ENCODE measurements at regions not wholly inside any gene's neighbourhood (a gene's known extent, or its start where the extent isn't known, plus 50 kb on each side); places are given as distances from the start of the nearest gene placed in this dataset.

- Histone ChIP-seq H3K36me3 (ENCODE audit: control insufficient read depth, insufficient read depth, low read length) (no peaks in the 10 kb centered on the region), H3K4me3 (ENCODE audit: low read length) (no peak overlapping the region), H3K9me3 (ENCODE audit: control insufficient read depth, insufficient read depth, low read length) (no peaks in the 10 kb centered on the region), H3K4me1 (ENCODE audit: control insufficient read depth, insufficient read depth, low read length) (no peaks in the 10 kb centered on the region), H3K27me3 (ENCODE audit: control insufficient read depth, insufficient read depth, low read length) (no peaks in the 10 kb centered on the region), H3K27ac (ENCODE audit: low read length) (no peak overlapping the region)
- no peak for DNase-seq (ENCODE audit: low read depth, low spot score)
Observed at GRCh38 chr6:92161953-92162352, 1257.4 kb downstream of the EPHA7 start.

DNA sequence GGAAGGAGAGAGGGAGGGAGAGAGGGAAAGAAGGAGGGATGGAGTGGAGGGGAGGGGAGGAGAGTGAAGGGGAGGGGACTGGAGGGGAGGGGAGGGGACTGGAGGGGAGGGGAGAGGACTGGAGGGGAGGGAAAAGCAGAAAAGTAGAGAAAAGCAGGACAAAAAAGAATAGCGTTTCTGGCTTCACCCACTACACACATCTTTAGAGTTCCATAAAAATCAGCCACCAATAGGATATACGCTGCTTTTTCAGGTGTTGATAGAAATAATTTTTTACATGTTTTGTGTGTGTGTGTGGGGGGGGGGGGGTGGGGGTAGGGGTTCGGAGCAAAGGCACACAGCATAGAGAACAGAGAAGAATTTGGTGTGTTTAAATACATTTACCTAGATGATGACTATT, 1259.1 kb downstream of the EPHA7 start:
- no peak overlapping the region for H3K4me3 ChIP-seq (ENCODE audit: low read length)
- no peak overlapping the region for H3K27ac ChIP-seq (ENCODE audit: low read length)
- no peaks in the 10 kb centered on the region for H3K36me3 ChIP-seq (ENCODE audit: control insufficient read depth, insufficient read depth, low read length)
- H3K9me3 ChIP-seq (ENCODE audit: control insufficient read depth, insufficient read depth, low read length) = no peaks in the 10 kb centered on the region
- H3K4me1 ChIP-seq (ENCODE audit: control insufficient read depth, insufficient read depth, low read length) = no peaks in the 10 kb centered on the region
- DNase-seq (ENCODE audit: low read depth, low spot score) = no peak
- no CpG with 5 or more reads among the region's 3 CpGs for whole genome bisulfite sequencing (ENCODE audit: insufficient coverage, insufficient read length)
- H3K27me3 ChIP-seq (ENCODE audit: control insufficient read depth, insufficient read depth, low read length) = no peaks in the 10 kb centered on the region

DNA sequence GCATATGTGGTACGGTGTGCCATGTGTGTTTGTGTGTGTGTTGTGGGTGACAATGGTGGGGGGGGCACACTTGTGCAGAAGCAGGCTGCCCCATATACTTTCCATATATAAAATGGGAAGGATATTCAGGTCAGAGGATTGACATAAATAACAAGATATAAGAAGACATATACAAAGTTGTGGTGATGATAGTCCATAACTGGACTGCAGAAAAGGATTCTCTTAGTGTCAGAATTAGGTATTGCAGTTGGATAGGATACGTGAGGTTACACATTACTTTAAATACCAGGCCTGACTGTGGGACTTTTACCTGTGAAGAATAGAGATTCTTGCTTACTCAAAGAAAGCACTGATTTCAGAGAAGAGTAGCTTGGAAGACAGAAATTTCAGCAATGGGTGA, 1260.3 kb downstream of the EPHA7 start:
- Histone ChIP-seq H3K27ac (ENCODE audit: low read length) (no peak overlapping the region), H3K9me3 (ENCODE audit: control insufficient read depth, insufficient read depth, low read length) (no peaks in the 10 kb centered on the region), H3K4me1 (ENCODE audit: control insufficient read depth, insufficient read depth, low read length) (no peaks in the 10 kb centered on the region), H3K27me3 (ENCODE audit: control insufficient read depth, insufficient read depth, low read length) (no peaks in the 10 kb centered on the region), H3K36me3 (ENCODE audit: control insufficient read depth, insufficient read depth, low read length) (no peaks in the 10 kb centered on the region), H3K4me3 (ENCODE audit: low read length) (no peak overlapping the region)
- WGBS (ENCODE audit: insufficient coverage, insufficient read length) = no CpG with 5 or more reads among the region's 2 CpGs
- no peak for DNase-seq (ENCODE audit: low read depth, low spot score)

DNA sequence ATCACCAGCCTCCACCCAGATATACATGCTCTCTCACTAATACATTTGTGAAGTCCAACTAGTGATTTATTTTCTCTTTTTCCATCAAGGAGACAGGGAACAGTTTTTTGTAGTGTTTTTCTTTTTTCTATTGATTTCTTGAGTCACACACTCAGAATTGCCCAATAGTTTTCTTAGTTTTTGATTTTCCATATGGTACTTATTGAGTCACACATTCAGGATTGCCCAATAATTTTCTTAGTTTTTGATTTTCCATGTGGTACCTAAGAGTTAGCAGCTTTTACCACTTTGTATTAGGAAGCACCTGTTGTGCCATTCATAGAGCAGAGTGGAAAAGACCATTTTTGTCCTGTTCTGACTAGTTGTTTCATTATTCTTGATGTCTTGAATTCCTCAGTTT, 1268.8 kb downstream of the EPHA7 start:
- Histone ChIP-seq H3K36me3 (ENCODE audit: control insufficient read depth, insufficient read depth, low read length) (no peaks in the 10 kb centered on the region), H3K4me3 (ENCODE audit: low read length) (no peak overlapping the region), H3K27ac (ENCODE audit: low read length) (no peak overlapping the region), H3K4me1 (ENCODE audit: control insufficient read depth, insufficient read depth, low read length) (no peaks in the 10 kb centered on the region), H3K9me3 (ENCODE audit: control insufficient read depth, insufficient read depth, low read length) (no peaks in the 10 kb centered on the region), H3K27me3 (ENCODE audit: control insufficient read depth, insufficient read depth, low read length) (no peaks in the 10 kb centered on the region)
- no peak for DNase-seq (ENCODE audit: low read depth, low spot score)

GRCh38 chr6:92147246-92147645, 1272.1 kb downstream of the EPHA7 start:
- DNase-seq (ENCODE audit: low read depth, low spot score) = no peak
- no peak overlapping the region for H3K4me3 ChIP-seq (ENCODE audit: low read length)
- H3K27me3 ChIP-seq (ENCODE audit: control insufficient read depth, insufficient read depth, low read length) = no peaks in the 10 kb centered on the region
- WGBS (ENCODE audit: insufficient coverage, insufficient read length) = no CpG with 5 or more reads among the region's 1 CpG
- H3K27ac ChIP-seq (ENCODE audit: low read length) = no peak overlapping the region
- H3K9me3 ChIP-seq (ENCODE audit: control insufficient read depth, insufficient read depth, low read length) = no peaks in the 10 kb centered on the region
- no peaks in the 10 kb centered on the region for H3K36me3 ChIP-seq (ENCODE audit: control insufficient read depth, insufficient read depth, low read length)
- no peaks in the 10 kb centered on the region for H3K4me1 ChIP-seq (ENCODE audit: control insufficient read depth, insufficient read depth, low read length)

DNA sequence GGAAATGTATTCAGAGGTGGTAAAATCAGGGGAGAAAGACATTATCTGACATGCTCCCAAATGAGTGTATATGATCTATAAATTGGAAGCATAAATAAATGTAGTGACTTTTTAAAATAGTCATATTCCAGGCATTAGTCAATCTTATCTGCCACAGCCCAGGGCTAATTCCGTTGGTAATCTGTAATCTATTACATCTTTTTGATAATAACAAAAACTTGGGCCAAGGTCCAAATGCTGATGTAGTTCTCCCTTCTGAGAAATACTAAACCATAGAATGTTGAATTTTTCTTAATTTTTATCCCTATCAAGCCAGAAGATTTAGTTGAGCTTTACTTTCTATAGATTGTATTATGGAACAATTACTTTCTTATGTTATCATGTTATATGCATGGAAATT, 1279.8 kb downstream of the EPHA7 start:
- H3K4me3 ChIP-seq (ENCODE audit: low read length) = no peak overlapping the region
- no peaks in the 10 kb centered on the region for H3K27me3 ChIP-seq (ENCODE audit: control insufficient read depth, insufficient read depth, low read length)
- H3K4me1 ChIP-seq (ENCODE audit: control insufficient read depth, insufficient read depth, low read length) = no peaks in the 10 kb centered on the region
- no CpG with 5 or more reads among the region's 1 CpG for WGBS (ENCODE audit: insufficient coverage, insufficient read length)
- DNase-seq (ENCODE audit: low read depth, low spot score) = no peak
- no peak overlapping the region for H3K27ac ChIP-seq (ENCODE audit: low read length)
- H3K36me3 ChIP-seq (ENCODE audit: control insufficient read depth, insufficient read depth, low read length) = no peaks in the 10 kb centered on the region
- H3K9me3 ChIP-seq (ENCODE audit: control insufficient read depth, insufficient read depth, low read length) = no peaks in the 10 kb centered on the region

GRCh38 chr6:92132957-92133356, 1286.4 kb downstream of the EPHA7 start:
- no peaks in the 10 kb centered on the region for H3K36me3 ChIP-seq (ENCODE audit: control insufficient read depth, insufficient read depth, low read length)
- no peak for DNase-seq (ENCODE audit: low read depth, low spot score)
- H3K27me3 ChIP-seq (ENCODE audit: control insufficient read depth, insufficient read depth, low read length) = no peaks in the 10 kb centered on the region
- H3K27ac ChIP-seq (ENCODE audit: low read length) = no peak overlapping the region
- H3K4me1 ChIP-seq (ENCODE audit: control insufficient read depth, insufficient read depth, low read length) = no peaks in the 10 kb centered on the region
- no peak overlapping the region for H3K4me3 ChIP-seq (ENCODE audit: low read length)
- no peaks in the 10 kb centered on the region for H3K9me3 ChIP-seq (ENCODE audit: control insufficient read depth, insufficient read depth, low read length)
- WGBS (ENCODE audit: insufficient coverage, insufficient read length) = no CpG with 5 or more reads among the region's 2 CpGs

DNA sequence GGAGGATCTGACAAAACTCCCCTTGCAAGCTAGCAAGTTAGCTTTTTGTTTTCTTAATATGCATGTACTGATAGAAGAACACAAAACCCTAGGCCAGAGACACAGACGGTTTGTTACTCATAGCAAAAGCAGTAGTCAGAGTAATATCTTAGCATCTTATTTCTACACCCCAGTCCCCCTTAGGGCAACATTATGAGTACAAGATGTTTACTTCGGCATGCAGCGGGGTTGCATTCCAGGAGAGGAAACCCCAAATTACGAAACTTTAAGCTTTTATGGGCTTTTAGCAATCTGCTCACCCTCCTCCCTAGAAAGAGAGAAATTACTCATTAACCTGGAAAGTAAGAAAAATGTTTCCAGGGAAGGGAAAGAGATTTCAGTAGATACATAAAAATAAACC, 1286.9 kb downstream of the EPHA7 start:
- H3K9me3 ChIP-seq (ENCODE audit: control insufficient read depth, insufficient read depth, low read length) = no peaks in the 10 kb centered on the region
- H3K4me3 ChIP-seq (ENCODE audit: low read length) = no peak overlapping the region
- WGBS (ENCODE audit: insufficient coverage, insufficient read length) = no CpG with 5 or more reads among the region's 4 CpGs

GRCh38 chr6:92130944-92131343, 1288.4 kb downstream of the EPHA7 start:
- WGBS (ENCODE audit: insufficient coverage, insufficient read length) = no CpG with 5 or more reads among the region's 2 CpGs
- Histone ChIP-seq H3K27ac (ENCODE audit: low read length) (no peak overlapping the region), H3K27me3 (ENCODE audit: control insufficient read depth, insufficient read depth, low read length) (no peaks in the 10 kb centered on the region), H3K9me3 (ENCODE audit: control insufficient read depth, insufficient read depth, low read length) (no peaks in the 10 kb centered on the region), H3K36me3 (ENCODE audit: control insufficient read depth, insufficient read depth, low read length) (no peaks in the 10 kb centered on the region), H3K4me3 (ENCODE audit: low read length) (no peak overlapping the region), H3K4me1 (ENCODE audit: control insufficient read depth, insufficient read depth, low read length) (peaks cover 2% of the 10 kb centered on the region; the same call in 1 of the 2 replicates)
- no peak for DNase-seq (ENCODE audit: low read depth, low spot score)

More for the DNA sequence above, 1286.9 kb downstream of the EPHA7 start:
- Histone ChIP-seq H3K36me3 (ENCODE audit: control insufficient read depth, insufficient read depth, low read length) (no peaks in the 10 kb centered on the region), H3K4me1 (ENCODE audit: control insufficient read depth, insufficient read depth, low read length) (no peaks in the 10 kb centered on the region), H3K27me3 (ENCODE audit: control insufficient read depth, insufficient read depth, low read length) (no peaks in the 10 kb centered on the region), H3K27ac (ENCODE audit: low read length) (no peak overlapping the region)
- no peak for DNase-seq (ENCODE audit: low read depth, low spot score)

DNA sequence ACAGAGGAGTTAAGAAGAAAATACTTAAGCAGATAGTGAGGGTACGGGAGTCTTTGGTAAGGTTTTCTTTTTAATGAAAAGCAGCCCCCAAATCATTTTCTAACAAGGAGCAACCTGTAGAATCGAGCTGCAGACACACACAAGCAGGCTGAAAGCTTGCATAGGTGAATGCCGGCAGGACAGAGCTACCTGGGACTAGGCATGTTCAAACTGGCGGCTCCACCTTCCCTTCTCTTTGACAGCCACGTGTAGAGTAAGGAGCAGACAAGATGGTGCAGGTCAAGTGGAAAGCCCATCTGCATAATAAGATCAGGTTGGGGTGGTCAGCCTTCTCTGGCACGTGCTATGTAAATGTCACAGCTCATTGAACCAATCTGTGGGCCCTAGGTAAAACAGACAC, 1292.4 kb downstream of the EPHA7 start:
- Histone ChIP-seq H3K27me3 (ENCODE audit: control insufficient read depth, insufficient read depth, low read length) (no peaks in the 10 kb centered on the region), H3K9me3 (ENCODE audit: control insufficient read depth, insufficient read depth, low read length) (no peaks in the 10 kb centered on the region), H3K4me3 (ENCODE audit: low read length) (no peak overlapping the region), H3K27ac (ENCODE audit: low read length) (no peak overlapping the region), H3K36me3 (ENCODE audit: control insufficient read depth, insufficient read depth, low read length) (no peaks in the 10 kb centered on the region), H3K4me1 (ENCODE audit: control insufficient read depth, insufficient read depth, low read length) (peaks cover 2% of the 10 kb centered on the region; the same call in 1 of the 2 replicates)
- no peak for DNase-seq (ENCODE audit: low read depth, low spot score)
- WGBS (ENCODE audit: insufficient coverage, insufficient read length) = no CpG with 5 or more reads among the region's 6 CpGs

- Histone ChIP-seq H3K36me3 (ENCODE audit: control insufficient read depth, insufficient read depth, low read length) (no peaks in the 10 kb centered on the region), H3K4me3 (ENCODE audit: low read length) (no peak overlapping the region), H3K4me1 (ENCODE audit: control insufficient read depth, insufficient read depth, low read length) (peaks cover 2% of the 10 kb centered on the region; the same call in 1 of the 2 replicates), H3K9me3 (ENCODE audit: control insufficient read depth, insufficient read depth, low read length) (no peaks in the 10 kb centered on the region), H3K27ac (ENCODE audit: low read length) (no peak overlapping the region), H3K27me3 (ENCODE audit: control insufficient read depth, insufficient read depth, low read length) (no peaks in the 10 kb centered on the region)
- no CpG with 5 or more reads among the region's 4 CpGs for WGBS (ENCODE audit: insufficient coverage, insufficient read length)
- DNase-seq (ENCODE audit: low read depth, low spot score) = no peak
Observed at GRCh38 chr6:92126088-92126487, 1293.3 kb downstream of the EPHA7 start.

Measured in iPS DF 6.9 (cell line).